CD4-positive, alpha-beta T cell treated with Interleukin-6 for 4 hours (primary cell): ENCODE measurements at regions not wholly inside any gene's neighbourhood (a gene's known extent, or its start where the extent isn't known, plus 50 kb on each side); places are given as distances from the start of the nearest gene placed in this dataset.

ENCODE experiments used
- DNase-seq: peaks from one replicate; pipeline ENCODE4 v3.0.0-alpha.2; 2020; ENCODE audit warnings: mixed read lengths

- DNase-seq: no peak
Measured at GRCh38 chr22:48755059-48755949, 1072.4 kb downstream of the BRD1 start.

GRCh38 chr22:48754611-48755058 lies 1073.0 kb downstream of the BRD1 start:
- DNase-seq: no peak

GRCh38 chr22:48753752-48754517 lies 1073.7 kb downstream of the BRD1 start:
- no peak for DNase-seq

GRCh38 chr22:48753381-48753730 lies 1074.3 kb downstream of the BRD1 start:
- DNase-seq: no peak

- DNase-seq: no peak
Measured at GRCh38 chr22:48752451-48753380, 1075.0 kb downstream of the BRD1 start.

- no peak for DNase-seq
Measured at GRCh38 chr22:48751539-48752437, 1075.9 kb downstream of the BRD1 start.

- no peak for DNase-seq
Measured at GRCh38 chr22:48750826-48751440, 1076.7 kb downstream of the BRD1 start.

- DNase-seq: no peak
Measured at GRCh38 chr22:48750282-48750681, 1077.4 kb downstream of the BRD1 start.

GRCh38 chr22:48749555-48750227 lies 1078.0 kb downstream of the BRD1 start:
- no peak for DNase-seq

GRCh38 chr22:48748860-48749554 lies 1078.7 kb downstream of the BRD1 start:
- DNase-seq: no peak

- DNase-seq: no peak
Measured at GRCh38 chr22:48748113-48748859, 1079.4 kb downstream of the BRD1 start.

GRCh38 chr22:48746789-48747425 lies 1080.8 kb downstream of the BRD1 start:
- no peak for DNase-seq

- DNase-seq: no peak
Measured at GRCh38 chr22:48745842-48746788, 1081.6 kb downstream of the BRD1 start.

- DNase-seq: no peak
Measured at GRCh38 chr22:48744967-48745841, 1082.5 kb downstream of the BRD1 start.

GRCh38 chr22:48744283-48744641 lies 1083.4 kb downstream of the BRD1 start:
- DNase-seq: no peak

GRCh38 chr22:48743601-48744282 lies 1083.9 kb downstream of the BRD1 start:
- no peak for DNase-seq
